GM20431 (cell line): ENCODE measurements at regions not wholly inside any gene's neighbourhood (a gene's known extent, or its start where the extent isn't known, plus 50 kb on each side); places are given as distances from the start of the nearest gene placed in this dataset.
"Not testable (repeated sequence)": the region's sequence is repeated elsewhere in the genome, so short reads cannot be mapped to it uniquely, and the experiment has no call there.

Source experiments
- in situ Hi-C: fragments of 300-500 bp; cut with MseI, MboI; formaldehyde crosslinking; loops from one replicate; pipeline ENCODE4 v1.15.0; 2020; ENCODE audit warnings: low sequenced_read_pairs; ENCODE audit not compliant: unreplicated experiment

DNA sequence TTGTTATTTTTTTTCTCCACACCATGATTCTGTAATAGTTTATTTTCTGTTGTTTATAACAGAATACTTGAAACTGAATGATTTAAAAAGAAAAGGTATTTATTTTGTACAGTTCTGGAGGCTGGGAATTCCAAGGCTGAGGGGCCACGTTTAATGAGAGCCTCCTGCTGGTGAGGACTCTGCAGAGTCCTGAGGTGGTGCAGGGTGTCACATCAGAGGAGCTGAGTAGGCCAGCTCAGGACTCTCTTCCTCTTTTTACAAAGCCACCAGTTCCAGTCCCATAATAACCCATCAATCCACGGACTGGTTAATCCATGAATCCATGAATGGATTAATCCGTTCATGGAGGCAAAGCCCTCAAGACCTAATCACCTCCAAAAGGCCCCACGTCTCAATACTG is 71.6 kb downstream of the TFAP2A start:
- in situ Hi-C loops: no loop called here

DNA sequence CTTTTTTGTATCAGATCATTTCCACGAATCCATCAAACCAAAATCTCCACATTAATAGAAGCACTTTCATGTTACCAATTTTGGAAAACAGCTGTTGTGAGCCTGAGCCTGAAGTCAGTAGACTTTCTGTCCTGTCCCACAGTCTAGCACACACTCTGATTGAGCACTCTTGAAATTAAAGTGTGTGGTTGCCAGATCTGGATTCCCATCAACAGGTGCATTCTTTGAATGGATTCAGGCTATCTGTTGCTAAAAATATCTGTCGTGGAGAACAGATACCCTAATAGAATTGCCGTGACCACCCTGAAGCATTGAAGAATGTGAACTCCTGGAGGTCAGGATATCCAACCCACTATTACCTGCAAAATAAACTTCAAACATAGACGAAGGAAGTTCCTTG is 73.3 kb downstream of the TFAP2A start:
- in situ Hi-C loops: no loop called here

DNA sequence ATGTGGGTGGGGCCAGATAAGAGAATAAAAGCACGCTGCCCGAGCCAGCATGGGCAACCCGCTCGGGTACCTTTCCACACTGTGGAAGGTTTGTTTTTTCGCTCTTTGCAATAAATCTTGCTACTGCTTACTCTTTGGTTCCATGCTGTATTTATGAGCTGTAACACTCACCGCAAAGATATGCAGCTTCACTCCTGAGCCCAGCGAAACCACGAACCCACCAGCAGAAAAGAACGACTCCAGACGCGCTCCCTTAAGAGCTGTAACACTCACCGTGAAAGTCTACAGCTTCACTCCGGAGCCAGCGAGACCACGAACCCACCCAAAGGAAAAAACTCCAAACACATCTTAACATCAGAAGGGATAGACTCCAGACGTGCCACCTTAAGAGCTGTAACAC is 76.7 kb downstream of the TFAP2A start:
- in situ Hi-C loops: no loop called here

DNA sequence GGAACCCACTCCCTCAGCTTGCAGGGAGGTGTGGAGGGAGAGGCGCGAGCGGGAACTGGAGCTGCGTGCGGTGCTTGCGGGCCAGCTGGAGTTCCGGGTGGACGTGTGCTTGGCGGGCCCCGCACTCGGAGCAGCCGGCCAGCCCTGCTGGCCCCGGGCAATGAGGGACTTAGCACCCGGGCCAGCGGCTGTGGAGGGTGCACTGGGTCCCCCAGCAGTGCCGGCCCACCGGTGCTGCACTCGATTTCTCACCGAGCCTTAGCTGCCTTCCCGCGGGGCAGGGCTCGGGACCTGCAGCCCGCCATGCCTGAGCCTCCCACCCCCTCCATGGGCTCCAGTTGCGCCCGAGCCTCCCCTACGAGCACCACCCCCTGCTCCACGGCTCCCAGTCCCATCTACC is 77.5 kb downstream of the TFAP2A start:
- in situ Hi-C loops: not testable (repeated sequence)

DNA sequence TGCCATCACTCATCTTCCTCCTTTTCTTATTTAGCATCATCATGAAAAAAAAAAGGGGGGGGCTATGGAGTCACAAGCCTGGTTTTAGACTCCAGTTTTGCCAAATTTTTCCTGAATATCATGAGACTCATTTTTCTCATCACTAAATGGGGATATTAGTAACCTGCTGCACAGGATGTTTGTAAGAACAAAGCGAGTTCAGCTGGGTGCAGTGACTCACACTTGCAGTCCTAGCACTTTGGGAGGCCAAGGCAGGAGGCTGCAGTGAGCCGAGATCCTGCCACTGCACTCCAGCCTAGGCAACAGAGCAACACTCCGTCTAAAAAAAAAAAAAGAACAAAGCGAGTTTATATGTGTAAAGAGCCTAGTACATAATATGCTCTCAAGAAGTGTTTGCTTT is 82.8 kb downstream of the TFAP2A start:
- in situ Hi-C loops: no loop called here

DNA sequence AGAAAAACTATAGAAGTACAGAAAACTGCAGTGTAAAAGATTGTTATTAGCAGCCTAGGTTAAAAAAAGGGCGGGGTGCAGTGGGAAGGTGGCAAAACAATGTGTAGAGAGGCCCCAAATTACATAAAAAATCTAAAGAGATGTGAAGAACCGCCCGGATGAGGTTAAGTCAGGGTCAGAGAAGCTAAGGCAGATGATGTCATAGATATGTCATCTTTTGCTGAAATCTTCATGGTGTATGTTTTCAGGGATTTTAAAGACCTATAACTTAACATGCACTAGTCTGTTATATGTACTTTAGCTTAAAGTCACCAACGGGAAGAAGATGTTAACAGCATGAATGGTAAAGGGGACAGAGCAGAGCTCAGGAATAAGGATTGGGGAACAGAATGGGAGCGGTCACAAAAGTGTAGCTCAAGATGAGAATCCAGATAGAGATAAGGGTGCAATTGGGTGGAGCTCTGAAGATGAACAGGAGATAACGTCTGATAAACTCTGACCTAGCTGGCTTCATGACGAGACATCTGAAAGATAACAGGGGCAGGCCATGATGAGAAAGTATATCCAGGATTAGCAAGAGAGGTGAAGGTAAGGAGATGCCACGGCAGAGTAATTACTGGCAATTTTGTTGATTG is 83.4 kb downstream of the TFAP2A start:
- in situ Hi-C loops: no loop called here

DNA sequence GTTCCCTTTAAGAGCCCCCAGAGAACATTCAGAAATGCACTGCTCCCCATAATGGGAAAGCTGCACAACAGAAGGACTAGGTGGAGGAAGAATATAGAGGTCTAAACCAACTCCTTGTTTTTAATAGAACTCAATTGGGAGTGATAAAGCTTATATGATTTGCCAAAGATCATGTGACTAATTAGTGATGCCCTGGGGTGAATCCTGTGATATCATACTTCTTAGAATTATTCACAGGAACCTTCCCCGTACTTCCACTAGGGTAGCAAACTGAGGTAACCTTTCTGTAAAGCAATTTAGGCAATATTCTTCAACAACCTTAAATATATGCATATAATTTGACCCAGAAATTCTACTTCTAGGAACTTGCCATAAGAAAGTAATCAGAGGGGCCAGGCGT is 84.4 kb downstream of the TFAP2A start:
- in situ Hi-C loops: no loop called here

DNA sequence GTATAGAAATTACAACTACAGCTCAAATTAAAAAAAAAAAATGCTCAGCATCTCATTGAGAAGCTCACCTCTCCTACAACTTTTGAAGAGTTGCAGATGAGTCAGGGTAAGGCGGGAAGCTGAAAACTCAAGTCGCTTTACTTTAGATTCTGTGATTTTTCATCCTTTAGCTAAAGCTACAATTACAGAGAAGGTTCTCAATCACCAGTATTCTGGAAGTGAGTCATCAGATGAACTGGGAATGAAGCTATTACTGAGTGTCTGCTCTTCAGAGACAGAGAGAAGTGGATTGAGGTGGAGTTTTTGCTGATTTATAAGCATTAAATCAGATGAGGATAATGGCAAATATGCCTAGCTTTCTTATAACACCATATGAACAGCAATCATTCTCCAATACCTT is 91.9 kb downstream of the TFAP2A start:
- in situ Hi-C loops: no loop called here

DNA sequence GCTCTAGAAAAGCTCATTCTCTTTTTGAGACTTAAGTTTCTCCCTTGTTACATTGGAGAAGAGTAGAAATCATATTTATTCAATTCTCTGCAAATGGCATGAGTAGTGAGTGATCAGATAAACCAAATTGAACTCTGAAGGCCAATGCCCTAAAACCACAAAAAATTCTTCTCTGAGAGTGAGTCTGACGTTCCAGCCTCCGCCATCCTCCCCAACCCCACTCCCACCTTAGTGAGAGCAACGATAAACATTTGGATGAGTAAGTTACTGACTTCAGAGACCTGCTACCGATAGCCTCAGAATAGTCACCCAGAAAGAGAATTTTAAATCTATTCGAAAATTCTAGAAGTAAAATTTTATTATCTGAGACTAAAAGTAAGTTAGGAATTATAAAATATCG is 94.6 kb downstream of the TFAP2A start:
- in situ Hi-C loops: no loop called here

DNA sequence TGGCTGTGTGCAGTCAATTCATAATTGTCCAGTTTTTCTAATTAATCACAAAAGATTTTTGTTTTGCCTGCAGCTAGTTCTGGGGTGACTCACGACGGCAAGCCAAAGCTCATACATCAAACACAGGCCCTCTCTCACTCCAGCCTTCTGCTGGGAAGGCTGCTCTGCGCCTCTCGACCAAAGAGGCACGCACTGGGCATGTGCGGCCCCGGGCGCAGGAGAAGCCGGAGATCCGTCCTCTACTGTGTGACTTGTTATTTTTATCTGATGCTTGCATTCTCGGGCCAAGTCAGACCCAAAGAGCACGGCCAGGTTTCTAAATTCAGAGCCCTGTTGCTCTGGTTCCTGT is 98.5 kb downstream of the TFAP2A start:
- in situ Hi-C loops: no loop called here

DNA sequence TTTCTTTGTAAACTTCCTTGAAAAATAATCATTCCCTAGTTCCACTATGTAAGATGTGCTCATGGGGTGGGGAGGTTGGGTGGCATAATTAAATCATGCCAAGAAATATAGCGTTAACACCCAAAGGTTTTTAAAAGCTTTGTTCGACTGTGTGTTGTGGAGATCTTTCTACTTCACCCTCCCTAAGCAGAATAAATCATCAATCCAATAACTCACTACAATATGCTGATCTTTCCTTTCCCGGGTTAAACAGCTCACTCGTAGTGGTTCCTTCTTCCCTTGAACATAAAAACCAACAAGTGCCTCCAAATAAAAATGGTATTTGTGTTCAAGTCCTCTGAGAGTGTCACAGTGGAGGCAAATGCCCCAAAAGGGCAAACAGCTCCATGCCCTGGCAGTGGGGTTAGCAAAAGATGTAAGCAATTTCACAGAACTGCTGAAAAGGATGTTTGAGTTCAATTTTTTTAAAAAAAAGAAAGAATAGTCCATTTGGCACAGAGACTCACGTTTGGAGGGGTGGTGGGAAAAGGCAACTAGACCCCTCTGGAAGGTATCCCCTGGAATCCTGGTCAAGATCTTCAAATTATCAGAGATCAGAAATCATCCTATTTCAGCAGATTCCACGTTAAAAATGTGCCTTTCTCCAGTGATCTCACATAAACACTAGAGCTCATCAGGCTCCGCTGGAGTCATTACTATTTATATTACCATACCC is 99.1 kb downstream of the TFAP2A start:
- in situ Hi-C loops: no loop called here

DNA sequence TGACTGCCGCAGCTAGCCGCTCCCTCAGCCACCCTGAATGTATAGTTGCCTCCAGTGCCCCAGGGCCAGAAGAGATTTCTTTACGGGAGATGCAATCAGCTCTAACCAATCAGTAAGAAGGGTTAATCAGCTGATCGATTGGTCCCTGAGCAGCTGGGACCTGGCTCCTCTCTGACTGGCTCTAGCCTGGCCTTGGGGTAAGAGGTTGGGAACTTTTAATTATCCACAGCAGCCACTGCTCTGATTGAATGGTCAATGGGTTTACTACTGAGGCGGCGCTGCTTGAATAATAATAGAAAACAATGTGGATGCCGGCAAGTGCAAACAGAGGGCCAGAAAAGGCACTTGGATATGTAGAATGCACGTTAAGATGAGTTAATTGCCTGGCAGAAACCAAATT is 99.8 kb downstream of the TFAP2A start:
- in situ Hi-C loops: no loop called here

DNA sequence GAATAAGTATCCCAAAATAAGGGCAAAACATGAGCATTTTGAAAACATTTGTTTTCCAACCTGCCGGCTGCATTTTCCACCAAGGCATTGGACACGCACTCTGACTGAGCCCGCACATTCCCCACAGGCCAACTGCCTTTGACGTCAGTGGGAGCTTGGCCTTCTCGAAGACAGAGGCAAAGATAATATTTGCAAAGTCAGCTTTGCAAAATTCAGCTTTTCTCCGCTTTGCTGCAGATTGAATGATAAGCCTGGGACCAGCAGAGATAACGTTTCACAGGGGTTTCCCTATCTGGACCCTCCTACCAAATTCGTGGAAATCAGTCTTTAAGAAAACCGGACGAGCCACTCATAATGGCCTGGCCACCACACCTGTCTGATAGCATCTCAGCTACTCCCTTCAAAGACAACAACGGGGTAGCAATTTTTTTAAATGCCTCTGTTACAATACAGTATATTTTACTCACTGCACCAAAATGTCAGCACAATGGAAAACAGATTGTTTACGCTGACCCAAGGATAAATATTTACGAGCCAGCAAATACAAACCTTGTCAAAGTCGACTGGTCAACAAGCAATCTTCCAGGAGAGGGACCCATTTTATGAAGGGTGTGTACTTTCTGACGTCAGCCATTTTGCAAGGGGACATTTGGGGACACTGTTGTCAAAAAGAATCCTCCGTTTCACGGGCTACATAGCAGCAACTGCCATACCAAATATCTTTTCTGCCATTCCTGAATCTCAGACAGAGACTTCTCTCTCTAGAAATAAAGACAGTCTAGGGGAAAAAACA is 100.5 kb downstream of the TFAP2A start:
- in situ Hi-C loops: no loop called here

DNA sequence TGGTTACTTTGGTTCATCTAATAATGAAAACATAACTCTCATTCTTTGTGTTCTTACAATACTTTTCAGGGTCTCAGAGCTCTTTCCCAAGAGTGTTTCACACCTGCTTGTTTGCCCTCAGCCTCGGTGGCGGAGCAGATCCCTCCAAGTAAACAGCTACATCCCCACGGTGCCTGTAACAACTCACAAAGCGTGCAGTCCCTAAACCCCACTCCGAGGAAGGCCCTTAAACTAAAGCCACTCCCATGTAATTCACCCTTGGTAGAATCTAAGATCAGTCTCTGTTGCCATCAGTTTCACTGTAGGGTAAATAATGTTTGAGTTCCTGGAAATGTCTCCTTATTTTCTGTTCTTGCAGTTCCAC is 101.1 kb downstream of the TFAP2A start:
- in situ Hi-C loops: no loop called here

DNA sequence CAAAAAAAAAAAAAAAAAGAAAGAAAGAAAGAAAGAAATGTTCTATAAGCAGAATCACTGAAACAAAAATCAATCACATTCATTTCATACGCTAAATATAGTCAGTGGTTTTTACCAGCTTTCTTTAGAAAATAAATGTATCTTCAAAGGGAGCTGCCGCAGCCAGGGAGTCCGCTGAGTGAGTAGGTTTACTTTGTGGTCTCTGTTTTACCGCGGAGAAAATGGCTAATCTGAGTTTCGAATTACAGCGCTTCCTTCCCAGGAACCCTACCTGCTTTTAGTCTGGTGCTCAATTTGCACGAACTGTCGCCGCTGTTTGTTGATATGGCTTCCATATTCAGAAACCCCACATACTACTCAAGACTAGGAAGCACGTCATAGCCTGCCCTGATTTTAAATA is 102.4 kb downstream of the TFAP2A start:
- in situ Hi-C loops: no loop called here

DNA sequence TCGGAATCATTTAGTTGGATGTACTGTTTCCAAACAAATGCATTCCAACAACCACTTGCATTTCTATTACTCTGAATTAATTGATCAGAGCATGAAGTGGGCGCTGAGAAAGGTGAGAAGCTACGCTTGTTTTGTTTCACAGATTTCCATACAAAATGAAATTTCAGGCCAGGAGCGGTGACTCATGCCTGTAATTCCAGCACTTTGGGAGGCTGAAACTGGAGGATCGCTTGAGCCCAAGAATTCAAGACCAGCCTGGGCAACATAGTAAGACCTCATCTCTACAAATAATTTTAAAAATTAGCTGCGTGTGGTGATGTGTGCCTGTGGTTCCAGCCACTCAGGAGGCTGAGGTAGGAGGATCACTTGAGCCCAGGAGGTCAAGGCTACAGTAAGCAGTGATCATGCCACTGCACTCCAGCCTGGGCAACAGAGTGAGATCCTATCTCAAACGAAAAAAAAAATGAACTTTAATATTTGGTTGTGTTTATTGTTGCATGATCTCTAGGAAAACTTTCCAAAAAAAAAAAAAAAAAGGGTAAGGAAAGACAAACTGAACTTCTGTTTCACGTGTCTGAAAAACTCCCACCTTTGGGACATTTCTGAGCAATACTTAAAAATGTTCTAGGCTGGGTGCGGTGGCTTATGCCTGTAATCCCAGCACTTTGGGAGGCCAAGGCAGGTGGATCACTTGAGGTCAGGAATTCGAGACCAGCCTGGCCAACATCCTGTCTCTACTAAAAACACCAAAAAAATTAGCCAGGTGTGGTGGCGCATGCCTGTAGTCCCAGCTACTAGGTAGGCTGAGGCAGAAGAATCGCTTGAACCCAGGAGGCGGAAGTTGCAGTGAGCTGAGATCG is 103.1 kb downstream of the TFAP2A start:
- in situ Hi-C loops: not testable (repeated sequence)

DNA sequence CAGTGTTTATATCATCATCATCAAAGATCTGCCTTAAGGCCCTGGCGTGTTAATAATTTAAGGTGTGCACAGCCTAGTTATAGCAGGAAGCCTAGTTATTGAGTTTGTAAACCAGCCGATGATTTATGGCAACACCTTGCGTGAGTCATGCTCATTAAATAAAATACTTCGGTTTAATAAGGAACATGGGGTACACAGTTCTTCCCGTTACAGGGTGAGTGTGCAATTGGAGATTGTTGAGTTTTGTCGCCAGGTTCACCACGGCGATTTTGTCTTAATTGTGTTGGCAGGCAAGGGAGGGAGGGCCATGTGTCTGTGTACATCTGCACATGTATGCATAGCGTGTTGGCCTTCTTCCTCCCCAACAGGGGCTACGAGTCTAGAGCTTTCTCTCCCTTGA is 104.0 kb downstream of the TFAP2A start:
- in situ Hi-C loops: no loop called here

DNA sequence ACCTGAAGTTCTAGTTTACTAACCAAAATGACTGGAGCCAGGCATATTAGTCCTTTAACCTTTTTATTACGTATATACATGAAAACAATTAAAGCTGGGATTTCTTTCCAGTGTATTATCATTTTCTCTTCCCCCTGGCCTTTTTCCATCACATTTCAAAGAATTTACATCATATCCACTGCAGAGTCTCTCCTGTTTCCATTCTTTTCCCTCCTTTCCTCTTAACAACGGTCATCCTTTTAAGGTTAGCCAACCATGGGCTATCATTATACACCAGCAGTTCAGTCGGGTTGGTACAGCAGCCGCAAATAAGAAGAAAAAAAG is 104.6 kb downstream of the TFAP2A start:
- in situ Hi-C loops: no loop called here

DNA sequence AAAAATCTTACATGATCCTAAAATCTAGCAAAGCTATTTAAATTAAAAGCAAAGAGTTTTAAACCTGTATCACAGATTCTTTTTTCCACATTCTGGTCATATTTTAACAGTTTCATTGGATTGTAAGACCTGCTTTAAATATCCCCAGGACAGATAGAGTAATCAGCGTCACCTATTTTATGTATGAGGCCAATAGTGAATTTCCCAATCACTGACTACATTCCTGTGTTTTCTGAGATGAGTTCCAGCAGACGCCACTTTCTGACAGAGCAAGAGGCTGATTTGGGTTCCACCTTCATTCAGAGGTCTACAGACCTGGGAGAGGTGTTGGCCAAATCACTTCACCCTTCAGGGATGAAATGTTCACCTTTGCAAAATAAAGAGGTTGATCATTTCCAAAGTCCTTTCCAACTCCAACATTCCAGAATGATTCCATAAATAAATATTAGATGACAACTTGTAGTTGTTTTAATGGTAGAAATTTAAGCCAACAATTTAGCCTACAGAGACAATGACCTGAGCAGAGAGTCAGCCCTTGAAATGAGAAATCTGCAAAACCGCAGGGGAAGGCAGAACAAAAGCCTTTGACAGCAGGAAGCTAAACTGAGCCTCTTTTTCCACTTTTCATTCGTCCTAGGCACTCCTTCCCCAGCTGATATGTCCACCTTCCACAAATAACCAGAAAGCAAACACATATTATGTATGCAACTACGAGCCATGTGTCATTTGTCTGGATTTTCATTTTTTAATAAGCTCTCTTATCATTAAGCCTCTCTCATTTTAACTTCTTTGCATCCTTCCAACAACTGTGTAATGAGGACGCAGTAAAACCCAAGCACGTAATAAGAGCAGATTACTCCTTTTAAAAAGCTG is 105.2 kb downstream of the TFAP2A start:
- in situ Hi-C loops: no loop called here

DNA sequence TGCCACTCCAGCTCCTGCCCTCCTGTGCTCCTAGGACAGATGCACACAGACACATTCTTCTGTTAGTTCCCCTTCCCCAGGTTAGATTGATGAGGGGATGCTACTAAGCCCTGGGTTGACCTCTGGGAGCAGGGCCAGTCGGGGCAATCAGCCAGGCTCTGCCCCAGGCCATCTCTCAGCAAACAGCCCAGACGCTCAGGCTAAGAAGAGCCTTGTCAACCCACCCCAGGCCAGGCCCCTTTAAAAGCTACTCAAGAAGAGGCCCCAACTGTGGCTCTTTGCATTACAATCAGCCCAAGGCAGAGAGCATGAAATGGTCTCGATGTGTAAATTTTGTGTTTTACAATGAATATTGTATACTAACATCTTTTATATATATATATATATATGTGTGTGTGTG is 107.4 kb downstream of the TFAP2A start:
- in situ Hi-C loops: no loop called here
